GM19468 (cell line): ENCODE measurements at regions not wholly inside any gene's neighbourhood (a gene's known extent, or its start where the extent isn't known, plus 50 kb on each side); places are given as distances from the start of the nearest gene placed in this dataset.

ENCODE experiments used
- ATAC-seq: cut with Tn5 transposase; IDR thresholded peaks from one replicate; pipeline ENCODE4 v1.9.1; 2021; ENCODE audit warnings: mild to moderate bottlenecking, moderate library complexity, moderate number of reproducible peaks; ENCODE audit not compliant: unreplicated experiment; ENCODE audit errors: extremely low read depth

- no peak for ATAC-seq
These were observed 105.0 kb upstream of the JUN start for GRCh38 chr1:58888833-58889232.

DNA sequence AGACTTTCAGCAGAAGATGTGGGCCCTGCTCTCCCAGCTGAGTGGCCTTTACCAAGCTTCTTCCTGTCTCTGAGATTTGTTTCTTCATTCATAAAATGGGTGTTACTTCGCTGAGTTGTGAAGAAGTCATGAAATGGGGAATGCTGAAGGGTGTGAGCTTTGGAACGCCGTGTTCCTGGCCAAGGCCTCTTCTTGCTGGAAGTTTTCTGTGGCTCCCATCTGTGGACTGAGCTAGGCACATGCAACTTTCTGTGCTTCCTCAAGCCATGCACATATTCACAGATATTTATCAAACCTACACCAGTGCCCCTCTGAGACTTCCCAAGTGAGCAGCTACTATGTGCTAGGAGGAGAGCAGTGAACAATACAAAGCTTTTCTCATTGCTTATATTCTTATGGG lies 106.3 kb upstream of the JUN start:
- ATAC-seq: no peak

GRCh38 chr1:58890609-58891008 lies 106.8 kb upstream of the JUN start:
- no peak for ATAC-seq

DNA sequence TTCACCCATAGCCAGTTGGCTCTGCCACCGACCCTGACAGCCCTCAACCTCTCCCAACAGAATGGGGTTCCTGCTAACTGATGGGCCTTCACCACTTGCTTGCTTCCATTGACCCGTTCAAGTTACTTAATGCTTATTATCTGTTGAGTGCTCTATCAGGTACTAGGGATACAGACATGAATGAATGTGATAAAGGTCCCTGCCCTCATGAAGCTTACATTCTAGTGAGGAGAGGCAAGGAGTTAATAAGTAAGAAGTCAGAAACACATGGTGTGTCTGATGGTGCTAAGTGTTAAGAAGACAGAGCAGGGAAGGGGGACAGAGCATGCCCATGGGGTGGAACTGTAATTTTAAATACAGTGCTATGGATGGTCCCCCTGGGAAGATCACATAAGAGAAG lies 107.5 kb upstream of the JUN start:
- no peak for ATAC-seq

GRCh38 chr1:58893257-58893869 lies 109.5 kb upstream of the JUN start:
- ATAC-seq: no peak

DNA sequence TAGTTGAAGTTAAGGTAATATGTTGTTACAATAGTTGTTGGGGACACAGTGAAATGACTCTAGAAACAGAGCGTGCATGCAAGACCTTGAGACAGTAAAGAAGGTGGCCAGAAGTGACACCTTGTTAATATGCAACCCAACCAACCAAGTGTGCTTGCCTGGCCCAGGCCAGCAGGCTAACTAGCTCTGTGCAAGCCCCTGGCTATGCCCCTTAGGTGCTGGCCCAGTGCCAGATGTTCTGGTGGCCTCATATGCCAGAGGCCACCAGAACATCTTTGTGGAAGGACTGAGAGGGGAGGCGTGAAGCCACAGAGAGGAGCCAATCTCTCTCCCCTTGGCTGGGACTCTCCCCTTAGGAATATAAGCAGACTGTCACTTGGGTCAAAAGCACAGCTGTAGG lies 111.2 kb upstream of the JUN start:
- ATAC-seq: no peak

- no peak for ATAC-seq
These were observed 111.8 kb upstream of the JUN start for GRCh38 chr1:58895559-58896145.

GRCh38 chr1:58896246-58897183 lies 112.7 kb upstream of the JUN start:
- ATAC-seq: no peak

GRCh38 chr1:58898739-58899586 lies 115.1 kb upstream of the JUN start:
- ATAC-seq: no peak

DNA sequence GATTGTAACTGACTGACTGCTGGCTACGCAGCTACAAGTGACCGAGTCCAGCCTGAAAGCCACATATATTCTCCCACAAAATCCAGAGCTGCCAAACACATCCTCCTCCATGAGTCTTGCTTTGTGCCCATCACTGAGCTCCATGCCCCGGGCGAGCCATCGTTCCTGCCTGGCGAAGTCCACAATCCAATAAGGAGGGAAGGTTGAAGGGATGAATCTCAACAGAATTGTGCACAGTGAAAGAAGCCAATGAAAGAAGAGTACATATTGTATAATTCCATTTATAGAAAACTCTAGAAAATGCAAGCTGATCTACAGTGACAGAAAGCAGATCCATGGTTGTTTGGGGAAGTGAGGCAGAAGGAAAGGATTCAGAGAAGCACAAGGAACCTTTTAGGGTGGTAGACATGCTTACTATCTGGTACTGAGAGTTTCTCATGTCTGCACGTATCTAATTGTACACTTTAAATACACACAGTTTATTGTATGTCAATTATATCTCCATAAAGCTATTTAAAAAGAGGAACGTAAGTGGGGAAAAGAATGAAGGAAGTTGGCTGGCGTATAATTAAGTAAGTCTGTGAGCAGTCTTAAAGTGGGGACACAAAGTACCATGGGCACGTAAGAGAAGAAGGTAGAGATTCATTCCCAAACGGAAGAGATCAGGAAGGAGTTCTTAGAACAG lies 115.9 kb upstream of the JUN start:
- ATAC-seq: no peak

DNA sequence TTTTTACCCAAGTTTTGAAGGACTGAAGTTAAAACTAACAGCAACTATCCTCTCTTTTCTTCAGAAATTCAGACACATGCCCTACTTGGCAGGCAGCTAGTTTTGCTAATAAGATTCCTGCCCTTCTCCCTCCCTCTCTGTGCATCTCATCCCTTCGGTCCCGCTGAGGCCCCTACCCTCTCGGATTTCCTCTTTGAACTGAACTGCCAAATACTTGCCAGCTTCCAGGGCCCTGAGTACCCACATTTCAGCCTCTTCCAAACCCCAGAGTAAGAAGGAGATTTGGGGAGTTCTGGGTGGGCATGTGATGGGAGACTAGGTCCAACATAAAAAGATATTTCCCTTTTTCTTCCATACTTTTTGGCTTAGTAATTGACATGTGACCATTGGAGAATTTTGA lies 116.5 kb upstream of the JUN start:
- no peak for ATAC-seq

DNA sequence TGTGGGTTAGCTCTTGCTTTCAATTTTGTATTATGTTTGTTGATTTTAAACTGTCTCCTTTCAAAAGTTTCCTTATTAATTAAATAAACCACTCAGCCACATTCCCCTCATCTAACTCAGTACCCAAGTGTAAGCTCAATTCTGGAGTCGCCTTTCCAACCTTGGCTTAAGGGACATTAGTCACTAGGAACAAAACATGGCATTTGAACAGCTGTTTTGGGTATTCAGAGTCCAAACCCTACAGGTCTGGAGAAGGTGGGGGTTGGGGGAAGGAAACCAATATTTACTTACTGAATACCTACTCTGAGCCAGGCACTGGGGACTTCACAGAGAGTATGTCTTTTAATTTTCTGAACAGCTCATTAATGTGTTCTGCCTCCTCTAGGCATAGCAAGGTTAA lies 117.2 kb upstream of the JUN start:
- ATAC-seq: no peak

DNA sequence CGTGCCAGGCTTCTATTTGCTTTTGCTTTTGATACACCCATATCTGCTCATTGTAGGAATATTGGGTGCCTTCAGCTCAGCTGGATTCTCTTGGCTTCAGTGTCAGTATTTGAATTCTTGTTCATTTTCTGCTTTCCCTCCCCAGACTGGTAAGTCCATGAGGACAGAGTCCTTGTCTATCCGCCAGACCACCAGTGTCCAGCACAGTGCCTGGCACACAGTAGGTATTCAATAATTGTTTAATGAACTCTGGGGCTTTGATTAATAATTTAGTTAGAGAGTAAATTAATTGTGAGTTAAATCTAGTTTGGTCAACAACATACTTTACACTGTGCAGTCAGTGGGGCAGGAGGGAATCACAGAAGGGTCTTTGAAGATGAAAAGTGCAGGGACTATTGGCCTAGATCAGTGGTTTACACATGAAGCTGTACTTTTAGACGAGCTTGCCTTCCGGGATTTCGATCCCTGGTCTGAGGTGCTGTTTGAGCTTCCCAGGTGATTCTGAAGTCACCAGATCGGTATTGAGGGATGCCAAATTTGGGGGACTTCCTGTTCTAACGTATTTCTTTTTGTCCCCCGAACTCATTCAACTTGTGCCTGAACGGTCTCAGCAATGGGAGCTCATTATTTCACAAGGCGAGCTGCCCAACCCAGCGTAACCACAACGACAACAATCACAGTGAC lies 119.1 kb upstream of the JUN start:
- no peak for ATAC-seq

DNA sequence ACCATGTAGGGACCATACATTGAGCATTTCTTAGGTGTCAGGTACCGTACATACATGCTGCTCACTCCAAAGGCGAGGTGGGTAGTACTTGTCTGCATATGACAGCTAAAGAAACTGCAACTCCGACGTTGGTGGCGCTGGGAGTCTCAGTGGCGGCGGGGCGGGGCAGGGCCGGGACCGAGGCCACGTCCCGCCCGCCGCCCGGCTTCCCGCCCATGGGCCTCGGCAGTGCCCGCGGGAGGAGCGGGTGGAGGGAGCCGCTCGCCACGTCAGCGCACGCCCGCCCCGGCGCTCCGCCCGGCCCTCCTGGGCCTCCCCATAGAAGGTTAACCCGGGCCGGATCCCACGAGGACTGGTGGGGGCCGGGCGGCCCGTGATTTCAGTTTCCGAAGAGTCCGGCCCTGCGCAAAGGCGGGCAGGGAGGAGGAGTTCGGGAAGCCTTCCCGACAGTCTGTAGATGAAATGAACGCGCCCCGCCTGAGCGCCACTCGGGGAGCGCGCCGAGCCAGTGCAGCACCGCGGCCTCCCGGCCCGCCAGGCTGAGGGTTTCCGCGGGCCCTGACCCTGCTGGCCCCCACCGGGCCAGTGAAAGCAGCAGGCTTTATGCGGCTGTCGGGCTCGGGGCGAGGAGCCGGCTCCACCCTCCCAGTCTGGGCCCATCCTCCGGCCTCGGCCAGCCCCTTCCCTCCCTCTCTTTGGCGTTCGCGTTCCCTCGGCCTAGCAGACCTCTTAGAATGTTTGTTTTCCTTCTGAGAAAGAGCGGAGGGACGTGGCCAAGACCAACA lies 119.9 kb upstream of the JUN start:
- peak; percentile 66 for ATAC-seq

DNA sequence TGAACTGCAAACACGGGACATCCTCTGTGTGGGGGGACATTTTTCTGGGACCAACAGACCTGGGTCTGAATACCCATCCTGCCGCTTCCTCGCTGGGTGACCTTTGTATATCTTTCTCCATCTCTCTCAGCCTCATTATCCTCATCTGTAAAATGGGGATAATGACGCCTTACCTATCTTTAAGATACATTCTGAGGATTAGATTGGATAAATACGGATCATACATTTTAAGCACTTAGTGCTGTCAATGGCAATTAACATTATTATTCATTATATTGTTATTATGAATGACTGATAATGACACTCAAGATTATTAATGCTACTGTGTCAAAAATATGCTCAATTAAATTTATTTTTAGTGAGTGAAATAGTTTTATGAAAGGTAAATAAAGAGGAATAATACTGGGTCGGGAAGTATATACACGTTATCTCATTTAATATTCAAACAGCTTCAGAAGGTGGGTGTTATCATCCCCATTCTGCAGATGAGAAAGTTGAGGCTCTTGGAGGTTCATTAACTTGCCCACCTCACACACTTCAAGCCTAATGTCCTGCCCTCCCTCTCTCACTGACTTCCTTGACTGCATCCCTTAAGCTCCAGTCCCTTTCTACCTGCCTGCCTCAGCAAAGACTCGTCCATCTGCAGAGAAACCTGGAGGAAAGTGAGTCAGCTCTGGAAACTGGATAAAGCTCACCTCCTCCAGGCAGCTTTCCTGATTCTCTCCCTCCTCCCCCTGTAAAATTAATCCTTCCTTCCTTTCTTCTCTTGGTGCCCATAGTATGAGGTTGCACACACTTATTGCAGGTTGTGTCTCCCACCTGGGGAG lies 120.7 kb upstream of the JUN start:
- ATAC-seq: no peak

- ATAC-seq: no peak
These were observed 121.3 kb upstream of the JUN start for GRCh38 chr1:58905126-58905490.

DNA sequence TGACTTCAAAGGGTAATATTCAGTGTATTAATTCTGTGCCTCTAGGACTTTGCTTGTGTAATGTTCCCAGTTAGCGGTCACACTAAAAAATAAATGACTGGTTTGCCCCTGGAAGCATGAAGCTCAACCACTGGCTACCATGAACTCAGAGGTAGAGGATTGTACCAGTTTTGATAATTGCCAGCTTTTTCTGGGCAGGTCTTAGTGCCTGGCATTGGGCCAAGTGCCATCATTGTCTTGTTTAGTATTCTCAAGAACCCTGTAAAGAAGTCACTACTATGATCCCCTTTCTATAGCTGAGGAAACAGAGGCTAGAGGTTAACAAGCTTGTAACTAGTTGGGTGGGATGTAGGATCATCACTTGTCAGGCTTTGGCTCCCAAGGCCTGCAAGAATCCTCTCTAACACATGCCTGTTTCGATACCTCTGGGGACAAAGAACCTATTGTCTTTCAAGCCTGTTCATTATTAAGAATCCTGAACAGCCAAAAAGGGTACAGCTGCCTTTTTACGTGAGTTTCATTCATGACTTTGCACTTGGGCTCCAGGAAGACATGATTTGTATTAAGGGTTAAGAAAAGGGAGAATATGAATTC lies 121.9 kb upstream of the JUN start:
- no peak for ATAC-seq
